ENCODE measurements at regions not wholly inside any gene's neighbourhood (a gene's known extent, or its start where the extent isn't known, plus 50 kb on each side); places are given as distances from the start of the nearest gene placed in this dataset.

DNA sequence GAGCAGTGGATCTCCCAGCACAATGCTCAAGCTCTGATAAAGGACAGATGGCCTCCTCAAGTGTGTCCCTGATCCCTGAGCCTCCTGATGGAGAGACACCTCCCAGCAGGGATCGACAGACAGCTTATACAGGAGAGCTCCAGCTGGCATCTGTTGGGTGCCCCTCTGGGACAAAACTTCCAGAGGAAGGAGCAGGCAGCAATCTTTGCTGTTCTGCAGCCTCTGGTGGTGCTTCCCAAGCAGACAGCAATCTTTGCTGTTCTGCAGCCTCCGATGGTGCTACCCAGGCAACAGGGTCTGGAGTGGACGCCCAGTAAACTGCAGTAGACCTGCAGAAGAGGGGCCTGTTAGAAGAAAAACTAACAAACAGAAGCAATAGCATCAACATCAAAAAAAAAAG lies 349.3 kb upstream of the SPRY2 start:
- no peak for TF ChIP-seq POLR2A (IDR thresholded peaks at IDR 0.05)
- TF ChIP-seq CTCF (IDR thresholded peaks at IDR 0.05), result no peak
- Histone ChIP-seq H3K9me3 (no peaks in the 10 kb centered on the region), H3K36me3 (no peaks in the 10 kb centered on the region), H3K4me3 (no peak overlapping the region), H3K27ac (no peak overlapping the region), H3K4me1 (no peaks in the 10 kb centered on the region), H3K27me3 (no peaks in the 10 kb centered on the region)
- intact Hi-C loops (cut with DNase I; ENCODE audit: low total_unique reads), result no loop called here
- no peak for DNase-seq

GRCh38 chr13:80688593-80688992 lies 347.7 kb upstream of the SPRY2 start:
- DNase-seq, result no peak
- Histone ChIP-seq H3K36me3 (no peaks in the 10 kb centered on the region), H3K4me1 (no peaks in the 10 kb centered on the region), H3K27ac (no peak overlapping the region), H3K4me3 (no peak overlapping the region), H3K9me3 (no peaks in the 10 kb centered on the region), H3K27me3 (no peaks in the 10 kb centered on the region)
- no peak for TF ChIP-seq POLR2A (IDR thresholded peaks at IDR 0.05)
- TF ChIP-seq CTCF (IDR thresholded peaks at IDR 0.05), result no peak
- intact Hi-C loops (cut with DNase I; ENCODE audit: low total_unique reads), result no loop called here

DNA sequence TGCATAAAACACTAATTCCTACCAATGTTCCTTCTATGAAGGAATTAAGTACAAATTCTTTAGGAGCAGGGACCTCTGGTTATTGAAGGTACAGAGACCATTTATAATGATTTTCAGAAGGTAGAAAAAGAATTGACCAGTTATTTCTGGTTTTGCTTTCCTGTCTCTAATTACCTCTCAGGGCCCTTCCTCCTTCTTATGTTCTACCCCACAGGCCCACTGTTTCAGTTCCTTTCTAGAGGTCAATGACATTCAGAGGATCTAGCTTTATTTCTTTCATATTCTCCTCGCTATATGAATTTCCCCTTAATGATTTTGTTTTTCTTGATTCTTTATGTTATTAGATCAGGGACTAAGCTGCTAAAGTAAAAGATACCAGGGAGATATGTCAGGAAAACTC lies 345.0 kb upstream of the SPRY2 start:
- Histone ChIP-seq H3K4me3 (no peak overlapping the region), H3K27ac (no peak overlapping the region), H3K36me3 (no peaks in the 10 kb centered on the region), H3K4me1 (no peaks in the 10 kb centered on the region), H3K27me3 (no peaks in the 10 kb centered on the region), H3K9me3 (no peaks in the 10 kb centered on the region)
- no peak for DNase-seq
- no peak for TF ChIP-seq CTCF (IDR thresholded peaks at IDR 0.05)
- TF ChIP-seq POLR2A (IDR thresholded peaks at IDR 0.05), result no peak
- intact Hi-C loops (cut with DNase I; ENCODE audit: low total_unique reads), result no loop called here

- Histone ChIP-seq H3K4me1 (no peaks in the 10 kb centered on the region), H3K9me3 (no peaks in the 10 kb centered on the region), H3K27me3 (no peaks in the 10 kb centered on the region), H3K36me3 (no peaks in the 10 kb centered on the region), H3K4me3 (no peak overlapping the region), H3K27ac (no peak overlapping the region)
- intact Hi-C loops (cut with DNase I; ENCODE audit: low total_unique reads), result no loop called here
- DNase-seq, result no peak
- no peak for TF ChIP-seq CTCF (IDR thresholded peaks at IDR 0.05)
Observed at GRCh38 chr13:80684217-80684991, 343.5 kb upstream of the SPRY2 start.

DNA sequence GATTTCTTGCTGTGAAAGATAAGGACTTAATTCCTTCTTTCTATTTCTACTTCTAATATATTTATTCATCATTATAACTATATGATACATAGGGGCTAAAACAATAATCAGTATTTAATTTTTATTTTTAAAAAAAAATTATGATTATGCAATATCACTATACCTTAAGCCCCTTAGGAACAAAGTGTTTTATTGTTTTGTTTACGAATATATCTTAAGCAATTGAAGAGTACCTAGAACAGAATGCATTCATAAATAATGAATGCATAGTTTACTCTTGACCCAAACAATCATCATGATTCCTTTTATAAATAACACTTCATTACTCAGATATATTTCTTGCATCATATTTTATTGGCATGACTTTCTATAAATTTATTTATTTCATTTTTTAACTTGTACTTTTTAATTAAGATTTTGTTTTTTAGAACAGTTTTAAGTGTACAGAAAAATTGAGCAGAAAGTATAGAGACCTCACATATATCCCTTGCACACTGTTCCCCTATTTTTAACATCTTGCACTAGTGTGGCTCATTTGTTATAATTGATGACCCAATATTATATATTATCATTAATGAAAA lies 339.9 kb upstream of the SPRY2 start:
- intact Hi-C loops (cut with DNase I; ENCODE audit: low total_unique reads), result no loop called here
- DNase-seq, result no peak
- no peaks in the 10 kb centered on the region for H3K4me1 ChIP-seq
- no peaks in the 10 kb centered on the region for H3K36me3 ChIP-seq
- TF ChIP-seq CTCF (IDR thresholded peaks at IDR 0.05) (no peak), POLR2A (IDR thresholded peaks at IDR 0.05) (no peak)
- H3K4me3 ChIP-seq, result no peak overlapping the region
- no peaks in the 10 kb centered on the region for H3K9me3 ChIP-seq
- no peak overlapping the region for H3K27ac ChIP-seq
- H3K27me3 ChIP-seq, result no peaks in the 10 kb centered on the region
